ENCODE measurements at regions not wholly inside any gene's neighbourhood (a gene's known extent, or its start where the extent isn't known, plus 50 kb on each side); places are given as distances from the start of the nearest gene placed in this dataset.
"Not testable (repeated sequence)": the region's sequence is repeated elsewhere in the genome, so short reads cannot be mapped to it uniquely, and the experiment has no call there.

DNA sequence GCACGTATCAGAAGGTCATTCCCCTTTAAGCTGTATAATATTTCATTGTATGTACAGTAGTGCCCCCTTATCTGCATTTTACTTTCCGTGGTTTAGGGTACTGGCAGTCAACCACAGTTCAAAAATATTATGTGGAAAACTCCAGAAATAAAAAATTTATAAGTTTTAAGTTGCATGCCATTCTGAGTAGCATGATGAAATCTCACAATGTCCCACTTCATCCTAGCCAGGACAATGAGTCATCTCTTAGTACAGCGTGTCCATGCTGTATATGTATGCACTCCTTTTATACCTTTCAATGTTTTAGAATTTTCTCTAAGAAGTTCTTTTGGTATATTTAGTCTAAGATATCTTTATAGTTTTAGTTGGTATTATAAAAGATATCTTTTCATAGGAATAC lies 115.0 kb upstream of the HAND1 start:
- no peak for DNase-seq (ENCODE audit: low read depth in 2 of 3, low spot score in 2 of 3)

DNA sequence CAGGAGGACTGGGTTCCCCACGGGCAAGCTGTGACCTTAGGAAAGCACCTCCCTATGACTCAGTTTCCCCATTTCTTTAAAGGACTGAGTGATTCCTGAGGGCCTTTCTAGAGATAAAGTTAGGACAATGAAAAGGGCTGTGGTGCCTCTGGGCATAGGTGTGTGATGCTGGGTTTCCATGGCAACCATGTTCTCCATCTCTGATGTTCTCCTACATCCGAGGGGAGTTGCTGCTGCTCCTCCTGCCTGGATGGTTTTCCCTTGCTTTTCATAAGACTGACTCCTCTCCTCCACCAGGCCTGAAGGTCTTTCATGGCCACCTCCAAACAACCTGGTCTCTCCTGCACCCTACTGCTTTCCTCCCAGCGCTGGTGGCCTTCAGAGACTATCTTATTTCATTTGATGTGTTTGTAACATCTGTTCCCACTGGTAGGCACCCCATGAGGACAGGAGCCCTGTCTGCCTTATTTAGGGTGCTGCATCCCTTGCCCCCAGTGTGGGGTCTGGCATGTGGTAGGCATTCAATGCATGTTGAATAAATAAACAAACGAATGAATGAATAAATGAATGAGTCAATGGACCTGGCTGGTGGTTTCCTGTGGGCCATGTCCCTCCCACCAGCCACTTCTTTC lies 112.2 kb upstream of the HAND1 start:
- DNase-seq (ENCODE audit: low read depth in 2 of 3, low spot score in 2 of 3), result no peak

DNA sequence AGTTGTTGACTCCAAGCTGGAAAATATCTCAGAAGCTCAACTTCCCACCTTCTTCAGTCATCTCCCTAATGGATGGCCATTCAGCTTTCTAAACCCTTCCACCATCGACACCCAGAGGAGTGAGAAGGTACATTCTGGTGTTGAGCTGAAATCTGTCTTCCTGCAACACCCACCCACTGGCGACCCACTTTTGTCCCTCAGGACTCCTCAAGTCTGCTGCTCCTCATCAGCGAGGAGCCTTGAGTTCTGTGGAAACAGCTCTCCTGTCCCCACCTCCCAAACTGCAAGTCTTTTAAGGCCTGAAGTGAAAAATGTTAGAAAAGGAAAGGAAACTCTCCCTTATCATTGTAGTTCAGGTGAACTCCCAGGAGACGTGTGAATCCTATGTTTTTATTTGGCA lies 111.5 kb upstream of the HAND1 start:
- no peak for DNase-seq (ENCODE audit: low read depth in 2 of 3, low spot score in 2 of 3)

DNA sequence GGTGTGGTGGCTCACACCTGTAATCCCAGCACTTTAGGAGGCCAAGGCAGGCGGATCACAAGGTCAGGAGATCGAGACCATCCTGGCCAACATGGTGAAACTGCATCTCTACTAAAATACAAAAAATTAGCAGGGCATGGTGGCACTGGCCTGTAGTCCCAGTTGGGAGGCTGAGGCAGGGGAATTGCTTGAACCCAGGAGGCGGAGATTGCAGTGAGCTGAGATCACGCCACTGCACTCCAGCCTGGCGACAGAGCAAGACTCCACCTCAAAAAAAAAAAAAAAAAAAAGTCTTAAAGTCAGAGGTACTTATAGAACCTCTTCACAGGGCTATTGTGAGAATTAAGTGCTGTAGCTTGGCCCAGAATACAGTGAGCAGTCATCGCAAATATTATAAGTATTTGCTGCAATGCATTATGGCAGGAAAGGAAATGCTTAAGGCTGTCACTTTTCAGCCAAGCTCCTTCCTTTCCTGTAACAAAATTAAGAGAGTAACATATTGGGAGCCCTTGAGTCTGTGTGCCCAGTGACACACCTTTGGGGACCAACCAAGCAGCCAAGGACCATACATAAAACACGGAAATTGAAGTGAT lies 110.9 kb upstream of the HAND1 start:
- not testable (repeated sequence) for DNase-seq (ENCODE audit: low read depth in 2 of 3, low spot score in 2 of 3)

DNA sequence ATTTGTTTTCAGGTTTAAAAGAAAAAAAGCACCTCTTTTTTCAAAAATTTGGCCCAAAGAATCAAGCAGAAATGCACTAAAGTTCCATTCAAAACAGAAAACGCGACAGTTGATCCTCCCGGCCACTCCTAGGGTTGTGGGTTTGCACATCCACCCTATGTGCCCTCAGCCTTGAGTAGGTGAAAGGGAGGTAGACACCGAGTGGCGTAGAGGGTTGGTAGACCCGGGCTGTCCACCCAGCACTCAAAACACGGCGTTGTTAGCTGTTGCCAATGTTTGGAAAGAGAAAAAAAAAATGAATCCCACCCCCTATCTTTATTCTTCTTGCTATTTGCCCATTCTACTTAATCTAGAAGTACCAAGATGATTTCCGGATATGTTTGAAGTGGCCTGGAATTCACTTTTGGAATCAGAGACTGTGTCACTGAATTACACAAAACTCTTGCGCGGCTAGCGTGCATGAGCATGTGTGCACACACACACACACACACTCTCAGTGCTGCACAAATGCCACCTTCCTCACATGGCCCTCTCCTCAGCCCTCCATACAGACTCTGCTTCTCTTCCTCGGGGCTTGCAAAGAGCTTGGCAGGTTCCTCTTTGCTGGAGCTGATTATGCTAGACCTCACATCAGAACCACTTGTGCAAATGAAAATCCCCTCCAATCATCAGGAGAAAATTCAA lies 110.2 kb upstream of the HAND1 start:
- DNase-seq (ENCODE audit: low read depth in 2 of 3, low spot score in 2 of 3), result no peak

- DNase-seq (ENCODE audit: low read depth in 2 of 3, low spot score in 2 of 3), result no peak
Measured at GRCh38 chr5:154587123-154588026, 109.3 kb upstream of the HAND1 start.

- DNase-seq (ENCODE audit: low read depth in 2 of 3, low spot score in 2 of 3), result no peak
Measured at GRCh38 chr5:154583671-154584177, 105.7 kb upstream of the HAND1 start.

DNA sequence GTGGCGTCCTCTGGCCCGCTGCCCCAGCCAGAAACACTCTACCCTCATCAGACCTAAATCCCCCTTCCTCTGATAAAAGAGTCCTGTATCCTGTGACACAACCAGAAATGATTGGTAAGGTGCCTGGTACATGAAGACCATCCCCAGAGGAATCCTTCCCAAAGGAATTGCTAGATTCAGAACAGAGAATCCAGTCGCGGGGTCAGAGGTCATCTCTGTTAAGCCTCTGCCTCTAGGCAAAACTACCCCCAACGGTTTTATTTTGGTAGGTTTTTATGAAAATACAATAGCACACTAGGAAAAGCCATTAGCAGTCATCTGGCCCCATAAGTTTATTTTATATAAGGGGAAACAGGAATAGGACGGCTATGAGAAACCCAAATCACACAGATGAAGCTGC lies 102.4 kb upstream of the HAND1 start:
- no peak for DNase-seq (ENCODE audit: low read depth in 2 of 3, low spot score in 2 of 3)

GRCh38 chr5:154577416-154577815 lies 99.4 kb upstream of the HAND1 start:
- DNase-seq (ENCODE audit: low read depth in 2 of 3, low spot score in 2 of 3), result no peak

DNA sequence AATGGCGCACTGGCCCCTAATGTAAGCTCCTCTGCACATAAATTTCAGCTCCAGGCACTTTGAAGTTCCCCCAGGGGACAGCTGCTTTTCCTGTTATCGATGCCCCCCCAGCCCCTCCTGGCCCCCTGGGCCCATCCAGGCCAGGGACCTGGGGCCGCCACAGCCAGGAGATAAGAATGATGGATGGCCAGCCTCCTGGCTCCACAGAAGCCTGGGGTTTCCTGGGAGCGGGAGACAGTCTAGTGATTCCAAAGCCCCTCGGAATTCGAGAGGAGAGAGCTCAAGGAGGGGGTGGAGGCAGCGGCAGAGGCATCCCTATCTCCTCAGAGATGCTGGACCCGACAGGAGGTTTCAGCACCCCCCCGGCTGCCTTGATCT lies 98.4 kb upstream of the HAND1 start:
- no peak for DNase-seq (ENCODE audit: low read depth in 2 of 3, low spot score in 2 of 3)

DNA sequence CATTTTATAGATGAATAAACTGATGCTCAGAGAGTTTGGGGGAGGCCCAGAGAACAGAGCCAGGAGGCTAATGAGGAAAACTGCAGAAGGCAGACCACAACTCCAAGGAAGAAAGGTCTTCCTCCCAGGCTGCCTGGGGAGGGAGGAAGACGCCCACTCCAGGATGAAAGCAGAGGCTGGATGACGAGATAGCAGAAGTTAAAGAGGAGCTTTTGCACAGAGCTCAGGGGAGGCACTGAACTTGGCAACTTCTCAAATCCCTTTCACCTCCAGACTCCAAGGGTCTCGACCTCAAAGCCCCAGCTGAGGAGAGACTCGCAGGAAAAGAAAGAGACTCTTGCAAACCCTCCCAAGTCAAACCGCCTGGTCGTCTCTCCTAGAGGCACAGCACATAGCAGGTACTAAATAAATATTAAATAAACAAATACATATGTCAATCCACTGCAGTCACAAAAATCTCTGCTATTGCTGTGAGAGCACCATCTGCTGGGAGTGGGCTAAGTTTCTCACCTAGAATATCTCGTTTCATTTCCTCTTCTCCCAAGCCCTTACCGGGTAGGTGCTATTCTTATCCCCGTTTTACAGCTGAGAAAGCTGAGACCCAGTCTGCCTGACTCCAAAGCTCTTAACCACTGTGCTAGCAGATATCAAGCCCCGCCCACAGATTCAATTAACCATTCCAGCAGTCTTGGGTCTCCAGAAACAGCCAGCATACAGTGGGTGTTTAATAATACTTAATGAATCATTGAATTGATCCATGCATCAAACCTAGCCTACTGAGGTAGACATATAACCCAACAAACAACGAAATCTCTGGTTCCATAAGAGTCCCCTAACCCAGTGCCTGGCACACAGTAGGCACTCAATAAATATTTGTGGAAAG lies 97.8 kb upstream of the HAND1 start:
- DNase-seq (ENCODE audit: low read depth in 2 of 3, low spot score in 2 of 3), result peak in 2 of 3 donors; percentile 3 to 21

DNA sequence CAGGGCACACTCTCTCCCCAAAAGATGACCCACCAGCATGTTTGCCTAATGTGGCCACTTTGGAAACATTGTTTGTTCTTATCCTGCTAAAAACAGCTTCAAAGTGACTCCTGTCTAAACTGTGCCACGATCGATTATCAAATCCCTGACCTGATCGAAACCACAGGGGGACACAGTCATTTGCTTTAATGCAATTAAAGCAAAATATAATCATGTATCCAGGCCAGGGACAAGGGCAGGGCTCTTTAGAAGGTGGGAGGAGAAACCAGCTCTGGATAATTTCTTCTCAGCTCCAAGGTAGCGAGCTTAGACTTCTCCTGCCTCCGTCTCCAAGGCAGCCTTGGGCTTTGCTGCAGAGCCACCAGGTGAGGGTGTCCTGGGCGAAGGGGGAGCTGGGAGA lies 95.0 kb upstream of the HAND1 start:
- no peak for DNase-seq (ENCODE audit: low read depth in 2 of 3, low spot score in 2 of 3)

GRCh38 chr5:154571325-154572035 lies 93.5 kb upstream of the HAND1 start:
- DNase-seq (ENCODE audit: low read depth in 2 of 3, low spot score in 2 of 3), result no peak

DNA sequence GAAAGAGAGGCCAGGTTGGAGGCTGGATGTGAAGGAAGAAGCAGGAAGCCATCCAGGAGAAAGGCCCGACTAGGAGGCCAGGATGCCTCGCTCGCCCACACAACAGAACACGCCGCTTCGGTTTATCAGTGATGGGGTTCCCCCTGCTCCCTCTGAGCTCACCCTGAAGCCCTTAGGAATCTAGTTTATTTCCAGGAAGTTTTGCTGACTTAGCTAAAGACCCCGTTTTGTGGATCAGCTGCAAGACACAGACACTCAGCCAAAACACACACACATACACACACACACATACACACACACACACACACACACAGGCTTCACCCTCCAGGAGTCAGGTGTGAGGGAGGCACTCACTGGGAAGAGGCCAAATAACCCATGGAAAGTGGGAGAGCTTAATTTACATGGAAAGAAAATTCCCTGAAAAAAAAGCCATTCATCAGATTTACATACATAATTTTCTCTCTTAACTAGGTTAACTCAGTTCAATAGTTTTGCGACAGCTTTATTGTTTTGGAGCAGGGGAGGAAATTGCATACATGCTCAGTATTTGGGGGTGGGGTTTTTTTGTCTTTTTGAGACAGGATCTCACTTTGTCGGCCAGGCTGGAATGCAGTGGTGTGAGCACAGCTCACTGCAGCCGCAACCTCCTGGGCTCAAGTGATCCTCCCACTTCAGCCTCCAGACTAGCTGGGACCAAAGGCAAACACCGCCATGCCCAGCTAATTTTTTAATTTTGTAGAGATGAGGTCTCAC lies 92.7 kb upstream of the HAND1 start:
- DNase-seq (ENCODE audit: low read depth in 2 of 3, low spot score in 2 of 3), result no peak

DNA sequence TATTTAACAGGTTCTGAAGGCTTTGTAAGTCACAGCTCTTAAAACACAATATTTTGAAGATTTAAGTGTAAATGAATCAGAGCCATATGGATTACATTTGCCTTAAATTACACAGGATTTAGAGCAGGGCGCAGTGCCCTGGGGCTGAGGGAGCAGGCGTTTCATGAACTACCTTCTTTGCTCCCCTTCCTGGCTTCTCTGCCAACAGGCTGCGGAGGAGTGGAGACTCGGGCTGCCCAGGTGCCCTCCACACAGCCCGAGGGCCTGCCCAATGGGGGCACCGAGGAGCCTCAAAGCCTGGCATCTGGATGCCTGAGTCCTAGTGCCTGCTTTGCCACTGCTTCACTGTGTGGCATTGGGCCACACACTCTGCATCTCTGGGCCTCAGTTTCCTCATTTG lies 90.6 kb upstream of the HAND1 start:
- no peak for DNase-seq (ENCODE audit: low read depth in 2 of 3, low spot score in 2 of 3)

- no peak for DNase-seq (ENCODE audit: low read depth in 2 of 3, low spot score in 2 of 3)
Measured at GRCh38 chr5:154567155-154567554, 89.1 kb upstream of the HAND1 start.

- no peak for DNase-seq (ENCODE audit: low read depth in 2 of 3, low spot score in 2 of 3)
Measured at GRCh38 chr5:154566146-154566680, 88.2 kb upstream of the HAND1 start.

DNA sequence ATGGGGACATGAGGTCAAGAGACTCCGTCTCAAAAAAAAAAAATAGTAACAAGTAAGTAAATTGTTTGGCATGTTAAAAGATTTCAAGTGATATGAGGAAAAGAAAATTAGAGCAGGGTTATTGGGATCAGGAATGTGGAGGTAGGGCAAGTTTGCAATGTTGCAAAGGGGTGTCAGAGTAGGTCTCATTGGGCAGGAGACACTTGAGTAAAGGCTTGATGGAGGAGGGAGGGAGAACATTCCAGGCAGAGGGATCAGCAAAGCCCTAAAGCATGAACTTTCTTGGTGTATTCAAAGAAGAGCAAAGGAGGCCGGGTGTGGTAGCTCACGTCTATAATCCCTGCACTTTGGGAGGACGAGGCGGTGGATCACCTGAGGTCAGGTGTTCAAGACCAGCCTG lies 87.1 kb upstream of the HAND1 start:
- no peak for DNase-seq (ENCODE audit: low read depth in 2 of 3, low spot score in 2 of 3)
